ENCODE measurements at regions not wholly inside any gene's neighbourhood (a gene's known extent, or its start where the extent isn't known, plus 50 kb on each side); places are given as distances from the start of the nearest gene placed in this dataset.
A peak's percentile ranks its signal among the peaks of the same experiment; 100 is the strongest.

- no peaks in the 10 kb centered on the region for H3K9me3 ChIP-seq (replicated peaks in 1 of 2; ENCODE audit: control insufficient read depth in 2 of 2, insufficient read depth in 1 of 2, low read depth in 1 of 2, low read length in 2 of 2)
These were observed 471.0 kb upstream of the MEF2C start for GRCh38 chr5:89353837-89354551.

GRCh38 chr5:89351975-89352374 is 469.0 kb upstream of the MEF2C start:
- no peak overlapping the region for H2BK12ac ChIP-seq (ENCODE audit: low read length)
- no peaks in the 10 kb centered on the region for H3K9me3 ChIP-seq (replicated peaks in 1 of 2; ENCODE audit: control insufficient read depth in 2 of 2, insufficient read depth in 1 of 2, low read depth in 1 of 2, low read length in 2 of 2)
- H3K79me1 ChIP-seq (ENCODE audit: low read depth, low read length) = no peaks in the 10 kb centered on the region
- no peak overlapping the region for H4K8ac ChIP-seq (ENCODE audit: low read depth, low read length)
- H3K27me3 ChIP-seq (ENCODE audit: control insufficient read depth in 3 of 3, insufficient read depth in 3 of 3, low read depth in 1 of 3, low read length in 3 of 3) = no peaks in the 10 kb centered on the region
- H4K91ac ChIP-seq (ENCODE audit: low read depth, low read length, poor library complexity) = no peak overlapping the region
- H2AK5ac ChIP-seq (ENCODE audit: low read depth, low read length) = no peak overlapping the region
- H3K14ac ChIP-seq (ENCODE audit: low read length) = no peak overlapping the region
- no peak overlapping the region for H3K27ac ChIP-seq (replicated peaks; ENCODE audit: low read length)
- H2BK15ac ChIP-seq (ENCODE audit: low read length) = no peak overlapping the region
- H3K18ac ChIP-seq (ENCODE audit: low read length) = no peak overlapping the region
- no peak overlapping the region for H2BK5ac ChIP-seq (ENCODE audit: low read length)
- peaks cover 0 to 3% of the 10 kb centered on the region in 2 donors for H3K4me1 ChIP-seq (ENCODE audit: control insufficient read depth in 2 of 2, insufficient read depth in 1 of 2, low read depth in 1 of 2, low read length in 2 of 2)
- H3K4ac ChIP-seq (ENCODE audit: low read length) = no peak overlapping the region
- H2BK120ac ChIP-seq (ENCODE audit: low read depth, low read length) = no peak overlapping the region
- no peaks in the 10 kb centered on the region for H3K36me3 ChIP-seq (replicated peaks in 1 of 2; ENCODE audit: control insufficient read depth in 2 of 2, insufficient read depth in 2 of 2, low read length in 2 of 2)
- no peak overlapping the region for H3K4me2 ChIP-seq (ENCODE audit: insufficient read depth, low read length, poor library complexity, severe bottlenecking)
- H3K4me3 ChIP-seq (ENCODE audit: low read length in 2 of 2) = no peak overlapping the region
- H3K23ac ChIP-seq (ENCODE audit: low read depth, low read length, poor library complexity) = no peak overlapping the region
- DNase-seq (ENCODE audit: low spot score) = no peak
- no peak overlapping the region for H2AFZ ChIP-seq (ENCODE audit: low read length)
- H3K9ac ChIP-seq (ENCODE audit: low read depth, low read length, poor library complexity) = no peak overlapping the region

More at GRCh38 chr5:89353837-89354551, 471.0 kb upstream of the MEF2C start:
- H3K4ac ChIP-seq (ENCODE audit: low read length) = no peak overlapping the region
- H3K27ac ChIP-seq (replicated peaks; ENCODE audit: low read length) = no peak overlapping the region
- H3K4me3 ChIP-seq (ENCODE audit: low read length in 2 of 2) = no peak overlapping the region
- no peak for DNase-seq (ENCODE audit: low spot score)
- H2BK120ac ChIP-seq (ENCODE audit: low read depth, low read length) = no peak overlapping the region
- H2BK12ac ChIP-seq (ENCODE audit: low read length) = no peak overlapping the region
- no peaks in the 10 kb centered on the region for H3K36me3 ChIP-seq (replicated peaks in 1 of 2; ENCODE audit: control insufficient read depth in 2 of 2, insufficient read depth in 2 of 2, low read length in 2 of 2)
- H3K27me3 ChIP-seq (ENCODE audit: control insufficient read depth in 3 of 3, insufficient read depth in 3 of 3, low read depth in 1 of 3, low read length in 3 of 3) = no peaks in the 10 kb centered on the region
- H4K91ac ChIP-seq (ENCODE audit: low read depth, low read length, poor library complexity) = no peak overlapping the region
- H2BK5ac ChIP-seq (ENCODE audit: low read length) = no peak overlapping the region
- H3K79me1 ChIP-seq (ENCODE audit: low read depth, low read length) = no peaks in the 10 kb centered on the region
- H3K4me1 ChIP-seq (ENCODE audit: control insufficient read depth in 2 of 2, insufficient read depth in 1 of 2, low read depth in 1 of 2, low read length in 2 of 2) = peaks cover 0 to 3% of the 10 kb centered on the region in 2 donors
- WGBS, 2 donors (ENCODE audit: extremely low coverage in 2 of 2, insufficient read length in 2 of 2, insufficient replicate concordance in 1 of 2) = no CpG with 5 or more reads among the region's 1 CpG
- H3K9ac ChIP-seq (ENCODE audit: low read depth, low read length, poor library complexity) = no peak overlapping the region
- no peak overlapping the region for H2AK5ac ChIP-seq (ENCODE audit: low read depth, low read length)
- H3K23ac ChIP-seq (ENCODE audit: low read depth, low read length, poor library complexity) = no peak overlapping the region
- H3K4me2 ChIP-seq (ENCODE audit: insufficient read depth, low read length, poor library complexity, severe bottlenecking) = no peak overlapping the region
- no peak overlapping the region for H2BK15ac ChIP-seq (ENCODE audit: low read length)
- no peak overlapping the region for H3K14ac ChIP-seq (ENCODE audit: low read length)
- no peak overlapping the region for H3K18ac ChIP-seq (ENCODE audit: low read length)
- no peak overlapping the region for H4K8ac ChIP-seq (ENCODE audit: low read depth, low read length)
- H2AFZ ChIP-seq (ENCODE audit: low read length) = peak overlapping the region; percentile 43

DNA sequence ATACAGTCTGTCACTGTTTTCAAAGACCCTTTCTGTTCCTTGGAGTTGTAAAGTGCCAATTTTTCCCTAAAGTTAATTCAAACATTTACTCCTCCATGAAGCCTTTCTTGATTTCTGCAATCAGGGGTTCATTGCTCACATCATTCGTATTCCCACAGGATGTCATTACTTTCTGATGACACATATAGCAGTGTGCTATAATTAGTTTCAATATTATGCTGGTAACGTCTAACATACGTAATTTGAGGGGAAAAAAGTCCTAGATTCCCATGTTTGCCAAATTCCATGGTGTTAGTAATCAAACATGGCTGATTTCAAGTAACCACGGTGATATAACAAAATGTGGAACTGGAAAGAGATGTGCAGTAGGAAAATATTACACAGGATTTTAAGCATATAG is 468.2 kb upstream of the MEF2C start:
- WGBS, 2 donors (ENCODE audit: extremely low coverage in 2 of 2, insufficient read length in 2 of 2, insufficient replicate concordance in 1 of 2) = no CpG with 5 or more reads among the region's 4 CpGs
- no peak overlapping the region for H2BK5ac ChIP-seq (ENCODE audit: low read length)

GRCh38 chr5:89350684-89351083 is 467.7 kb upstream of the MEF2C start:
- Histone ChIP-seq H3K14ac (ENCODE audit: low read length) (no peak overlapping the region), H3K27ac (replicated peaks; ENCODE audit: low read length) (no peak overlapping the region), H3K9me3 (replicated peaks in 1 of 2; ENCODE audit: control insufficient read depth in 2 of 2, insufficient read depth in 1 of 2, low read depth in 1 of 2, low read length in 2 of 2) (no peaks in the 10 kb centered on the region), H3K9ac (ENCODE audit: low read depth, low read length, poor library complexity) (no peak overlapping the region), H3K23ac (ENCODE audit: low read depth, low read length, poor library complexity) (no peak overlapping the region), H2AK5ac (ENCODE audit: low read depth, low read length) (no peak overlapping the region), H3K4me3 (ENCODE audit: low read length in 2 of 2) (no peak overlapping the region), H2BK5ac (ENCODE audit: low read length) (no peak overlapping the region), H3K4me1 (ENCODE audit: control insufficient read depth in 2 of 2, insufficient read depth in 1 of 2, low read depth in 1 of 2, low read length in 2 of 2) (peaks cover 0 to 3% of the 10 kb centered on the region in 2 donors), H3K4me2 (ENCODE audit: insufficient read depth, low read length, poor library complexity, severe bottlenecking) (no peak overlapping the region), H4K8ac (ENCODE audit: low read depth, low read length) (no peak overlapping the region), H2BK120ac (ENCODE audit: low read depth, low read length) (no peak overlapping the region), H3K79me1 (ENCODE audit: low read depth, low read length) (no peaks in the 10 kb centered on the region), H3K18ac (ENCODE audit: low read length) (no peak overlapping the region), H4K91ac (ENCODE audit: low read depth, low read length, poor library complexity) (no peak overlapping the region), H3K4ac (ENCODE audit: low read length) (no peak overlapping the region), H3K27me3 (ENCODE audit: control insufficient read depth in 3 of 3, insufficient read depth in 3 of 3, low read depth in 1 of 3, low read length in 3 of 3) (no peaks in the 10 kb centered on the region), H2BK15ac (ENCODE audit: low read length) (no peak overlapping the region), H2BK12ac (ENCODE audit: low read length) (no peak overlapping the region), H2AFZ (ENCODE audit: low read length) (no peak overlapping the region), H3K36me3 (replicated peaks in 1 of 2; ENCODE audit: control insufficient read depth in 2 of 2, insufficient read depth in 2 of 2, low read length in 2 of 2) (no peaks in the 10 kb centered on the region)
- DNase-seq (ENCODE audit: low spot score) = no peak

More for the DNA sequence above, 468.2 kb upstream of the MEF2C start:
- Histone ChIP-seq H2BK12ac (ENCODE audit: low read length) (no peak overlapping the region), H3K4ac (ENCODE audit: low read length) (no peak overlapping the region), H3K27me3 (ENCODE audit: control insufficient read depth in 3 of 3, insufficient read depth in 3 of 3, low read depth in 1 of 3, low read length in 3 of 3) (no peaks in the 10 kb centered on the region), H3K23ac (ENCODE audit: low read depth, low read length, poor library complexity) (no peak overlapping the region), H2BK15ac (ENCODE audit: low read length) (no peak overlapping the region), H4K91ac (ENCODE audit: low read depth, low read length, poor library complexity) (no peak overlapping the region), H3K4me3 (ENCODE audit: low read length in 2 of 2) (no peak overlapping the region), H3K9me3 (replicated peaks in 1 of 2; ENCODE audit: control insufficient read depth in 2 of 2, insufficient read depth in 1 of 2, low read depth in 1 of 2, low read length in 2 of 2) (no peaks in the 10 kb centered on the region), H2AK5ac (ENCODE audit: low read depth, low read length) (no peak overlapping the region), H3K18ac (ENCODE audit: low read length) (no peak overlapping the region), H3K4me1 (ENCODE audit: control insufficient read depth in 2 of 2, insufficient read depth in 1 of 2, low read depth in 1 of 2, low read length in 2 of 2) (peaks cover 0 to 3% of the 10 kb centered on the region in 2 donors), H3K36me3 (replicated peaks in 1 of 2; ENCODE audit: control insufficient read depth in 2 of 2, insufficient read depth in 2 of 2, low read length in 2 of 2) (no peaks in the 10 kb centered on the region), H4K8ac (ENCODE audit: low read depth, low read length) (no peak overlapping the region), H3K14ac (ENCODE audit: low read length) (no peak overlapping the region), H3K9ac (ENCODE audit: low read depth, low read length, poor library complexity) (no peak overlapping the region), H3K79me1 (ENCODE audit: low read depth, low read length) (no peaks in the 10 kb centered on the region), H2AFZ (ENCODE audit: low read length) (no peak overlapping the region), H2BK120ac (ENCODE audit: low read depth, low read length) (no peak overlapping the region), H3K27ac (replicated peaks; ENCODE audit: low read length) (no peak overlapping the region), H3K4me2 (ENCODE audit: insufficient read depth, low read length, poor library complexity, severe bottlenecking) (no peak overlapping the region)
- no peak for DNase-seq (ENCODE audit: low spot score)

All from neuronal stem cell (in vitro differentiated cells).